ENCODE measurements at regions not wholly inside any gene's neighbourhood (a gene's known extent, or its start where the extent isn't known, plus 50 kb on each side); places are given as distances from the start of the nearest gene placed in this dataset.

GRCh38 chr17:34769049-34769448 is 189.7 kb downstream of the TMEM132E start:
- TF ChIP-seq GATA2 (IDR thresholded peaks at IDR 0.05; ENCODE audit: low read depth, low read length) (no peak), GATA3 (IDR thresholded peaks at IDR 0.05; ENCODE audit: low read depth, low read length) (no peak)

All from SH-SY5Y (cell line).